ENCODE measurements at regions not wholly inside any gene's neighbourhood (a gene's known extent, or its start where the extent isn't known, plus 50 kb on each side); places are given as distances from the start of the nearest gene placed in this dataset.

- DNase-seq: no peak
- TF ChIP-seq FOXM1 (IDR thresholded peaks at IDR 0.05; ENCODE audit: low read depth) (no peak), NFIC (IDR thresholded peaks at IDR 0.05; ENCODE audit: borderline replicate concordance) (no peak), EZH2phosphoT487 (IDR thresholded peaks at IDR 0.05; ENCODE audit: borderline replicate concordance, low read depth) (no peak), MEF2A (IDR thresholded peaks at IDR 0.05; ENCODE audit: borderline replicate concordance, low read depth) (no peak), MXI1 (IDR thresholded peaks at IDR 0.05; ENCODE audit: low read depth, low read length) (no peak)
- Histone ChIP-seq H3K36me3 (replicated peaks in 1 of 2; ENCODE audit: control insufficient read depth in 1 of 2, insufficient read depth in 2 of 2, low read length in 1 of 2) (no peaks in the 10 kb centered on the region), H3K4me3 (ENCODE audit: low read depth in 2 of 2, low read length in 1 of 2) (no peak overlapping the region), H3K9me2 (no peaks in the 10 kb centered on the region), H2AFZ (ENCODE audit: low read depth) (no peak overlapping the region), H3K27ac (ENCODE audit: low read depth in 2 of 2, low read length in 1 of 2) (no peak overlapping the region), H3K4me1 (ENCODE audit: control insufficient read depth in 1 of 2, insufficient read depth in 2 of 2, low read depth in 1 of 2, low read length in 1 of 2) (peaks cover 0 to 26% of the 10 kb centered on the region in 2 experiments; a peak in 1 of 4 replicates), H3K9me3 (no peaks in the 10 kb centered on the region), H3K9ac (no peak overlapping the region), H3F3A (replicated peaks; ENCODE audit: insufficient read depth) (no peaks in the 10 kb centered on the region), H4K20me1 (ENCODE audit: insufficient read depth) (no peaks in the 10 kb centered on the region), H3K4me2 (no peak overlapping the region), H3K27me3 (ENCODE audit: insufficient read depth) (no peaks in the 10 kb centered on the region), H3K79me2 (ENCODE audit: insufficient read depth) (no peaks in the 10 kb centered on the region)
- 46% methylated on average over 13 of the region's 17 CpGs for WGBS (ENCODE audit: low lambda C conversion rate)
- CTCF ChIA-PET: no interaction called here
- POLR2A ChIA-PET: no interaction called here
These were observed 434.2 kb upstream of the MYT1L start for GRCh38 chr2:2765176-2765800.

DNA sequence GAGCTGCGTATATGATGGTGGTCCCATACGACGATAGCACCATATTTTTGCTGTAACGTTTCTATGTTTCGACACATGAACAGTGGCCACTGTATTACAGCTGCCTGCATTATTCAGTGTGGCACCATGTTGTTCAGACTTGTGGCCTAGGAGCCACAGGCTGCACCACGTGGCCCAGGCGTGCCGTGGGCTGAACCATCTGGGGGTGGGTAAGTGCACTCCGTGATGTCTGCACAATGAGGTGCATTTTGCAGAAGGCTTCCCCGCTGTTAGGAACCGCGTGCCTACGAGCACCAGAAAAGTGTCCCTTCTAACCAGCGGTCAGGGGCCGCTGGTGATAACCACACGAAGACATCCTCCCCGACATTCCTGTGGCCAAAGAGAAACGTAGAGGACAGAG, 433.7 kb upstream of the MYT1L start:
- ChIA-PET CTCF (no interaction called here), POLR2A (no interaction called here)
- no peaks in the 10 kb centered on the region for H3K9me3 ChIP-seq
- no peaks in the 10 kb centered on the region for H3K9me2 ChIP-seq
- DNase-seq: no peak
- no peaks in the 10 kb centered on the region for H3K79me2 ChIP-seq (ENCODE audit: insufficient read depth)
- 66% methylated on average over 17 of the region's 18 CpGs for WGBS (ENCODE audit: low lambda C conversion rate)
- H3K27ac ChIP-seq (ENCODE audit: low read depth in 2 of 2, low read length in 1 of 2): no peak overlapping the region
- H2AFZ ChIP-seq (ENCODE audit: low read depth): no peak overlapping the region
- H3K9ac ChIP-seq: no peak overlapping the region
- H3F3A ChIP-seq (replicated peaks; ENCODE audit: insufficient read depth): no peaks in the 10 kb centered on the region
- H3K27me3 ChIP-seq (ENCODE audit: insufficient read depth): no peaks in the 10 kb centered on the region
- H3K4me2 ChIP-seq: no peak overlapping the region
- no peaks in the 10 kb centered on the region for H3K36me3 ChIP-seq (replicated peaks in 1 of 2; ENCODE audit: control insufficient read depth in 1 of 2, insufficient read depth in 2 of 2, low read length in 1 of 2)
- no peak for TF ChIP-seq FOSL2 (IDR thresholded peaks at IDR 0.05; ENCODE audit: borderline replicate concordance, low read depth)
- TF ChIP-seq NRF1 (IDR thresholded peaks at IDR 0.05; ENCODE audit: low read depth, low read length): no peak
- TF ChIP-seq, protein P1, sequence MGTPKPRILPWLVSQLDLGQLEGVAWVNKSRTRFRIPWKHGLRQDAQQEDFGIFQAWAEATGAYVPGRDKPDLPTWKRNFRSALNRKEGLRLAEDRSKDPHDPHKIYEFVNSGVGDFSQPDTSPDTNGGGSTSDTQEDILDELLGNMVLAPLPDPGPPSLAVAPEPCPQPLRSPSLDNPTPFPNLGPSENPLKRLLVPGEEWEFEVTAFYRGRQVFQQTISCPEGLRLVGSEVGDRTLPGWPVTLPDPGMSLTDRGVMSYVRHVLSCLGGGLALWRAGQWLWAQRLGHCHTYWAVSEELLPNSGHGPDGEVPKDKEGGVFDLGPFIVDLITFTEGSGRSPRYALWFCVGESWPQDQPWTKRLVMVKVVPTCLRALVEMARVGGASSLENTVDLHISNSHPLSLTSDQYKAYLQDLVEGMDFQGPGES (IDR thresholded peaks at IDR 0.05; ENCODE audit: low read depth, low read length): no peak
- no peak for TF ChIP-seq CHD2 (IDR thresholded peaks at IDR 0.05; ENCODE audit: low read length, partially characterized antibody)
- TF ChIP-seq YY1 (IDR thresholded peaks at IDR 0.05; ENCODE audit: low read depth): no peak
- TF ChIP-seq EZH2phosphoT487 (IDR thresholded peaks at IDR 0.05; ENCODE audit: borderline replicate concordance, low read depth): no peak
- no peak for TF ChIP-seq JUND (IDR thresholded peaks at IDR 0.05)
- TF ChIP-seq USF1 (IDR thresholded peaks at IDR 0.05; ENCODE audit: borderline replicate concordance, low read depth): no peak
- no peak for TF ChIP-seq RAD21 (IDR thresholded peaks at IDR 0.05; ENCODE audit: low read length)
- no peak for TF ChIP-seq POLR2AphosphoS5 (IDR thresholded peaks at IDR 0.05; ENCODE audit: low read depth, low read length)
- no peak for TF ChIP-seq GABPA (IDR thresholded peaks at IDR 0.05; ENCODE audit: low read depth)
- no peak for TF ChIP-seq NFIC (IDR thresholded peaks at IDR 0.05; ENCODE audit: borderline replicate concordance)
- TF ChIP-seq TAF1 (IDR thresholded peaks at IDR 0.05; ENCODE audit: borderline replicate concordance, low read depth, low read length): no peak
- no peak for TF ChIP-seq REST (IDR thresholded peaks at IDR 0.05; ENCODE audit: low read depth, low read length)
- no peak for TF ChIP-seq RXRA (IDR thresholded peaks at IDR 0.05; ENCODE audit: borderline replicate concordance, low read depth)
- peaks cover 0 to 20% of the 10 kb centered on the region in 2 experiments; a peak in 1 of 4 replicates for H3K4me1 ChIP-seq (ENCODE audit: control insufficient read depth in 1 of 2, insufficient read depth in 2 of 2, low read depth in 1 of 2, low read length in 1 of 2)
- no peaks in the 10 kb centered on the region for H4K20me1 ChIP-seq (ENCODE audit: insufficient read depth)
- no peak overlapping the region for H3K4me3 ChIP-seq (ENCODE audit: low read depth in 2 of 2, low read length in 1 of 2)
